HG02870 (cell line): ENCODE measurements at regions not wholly inside any gene's neighbourhood (a gene's known extent, or its start where the extent isn't known, plus 50 kb on each side); places are given as distances from the start of the nearest gene placed in this dataset.

Experiments used
- ATAC-seq: cut with Tn5 transposase; IDR thresholded peaks from one replicate; pipeline ENCODE4 v1.9.1; 2021; ENCODE audit warnings: mild to moderate bottlenecking, moderate library complexity; ENCODE audit not compliant: unreplicated experiment

DNA sequence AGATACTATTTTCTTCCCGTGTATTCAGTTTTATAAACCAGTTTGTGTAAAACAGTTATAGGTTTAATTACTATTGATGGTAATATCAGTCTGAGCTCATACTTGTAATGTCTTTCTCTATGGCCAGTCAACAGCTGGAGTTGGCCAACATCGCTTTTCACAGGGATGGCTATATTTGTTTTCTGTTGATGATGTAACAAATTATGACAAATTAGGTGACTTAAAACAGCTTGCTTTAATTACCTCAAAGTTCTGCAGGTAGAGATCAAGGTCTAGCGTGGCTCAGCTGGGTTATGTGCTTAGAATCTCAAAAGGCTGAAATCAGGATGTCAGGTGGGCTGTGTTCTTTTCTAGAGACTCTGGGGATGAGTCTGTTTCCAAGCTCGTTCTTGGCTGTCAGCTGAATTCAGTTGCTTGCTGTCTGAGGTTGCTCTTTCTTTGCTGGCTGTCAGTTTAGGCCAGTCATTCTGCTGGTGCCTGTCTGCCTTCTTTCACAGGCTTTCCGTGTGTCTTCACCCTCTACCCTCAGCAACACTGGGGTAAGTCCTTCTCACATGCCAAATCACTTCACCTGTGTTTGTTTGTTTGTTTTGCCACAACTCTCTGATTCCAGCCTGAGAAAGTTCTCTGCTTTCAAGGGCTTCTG is 370.2 kb upstream of the E2F7 start:
- ATAC-seq: no peak

GRCh38 chr12:77433799-77434198 is 368.4 kb upstream of the E2F7 start:
- ATAC-seq: no peak

GRCh38 chr12:77429426-77429825 is 364.1 kb upstream of the E2F7 start:
- no peak for ATAC-seq

DNA sequence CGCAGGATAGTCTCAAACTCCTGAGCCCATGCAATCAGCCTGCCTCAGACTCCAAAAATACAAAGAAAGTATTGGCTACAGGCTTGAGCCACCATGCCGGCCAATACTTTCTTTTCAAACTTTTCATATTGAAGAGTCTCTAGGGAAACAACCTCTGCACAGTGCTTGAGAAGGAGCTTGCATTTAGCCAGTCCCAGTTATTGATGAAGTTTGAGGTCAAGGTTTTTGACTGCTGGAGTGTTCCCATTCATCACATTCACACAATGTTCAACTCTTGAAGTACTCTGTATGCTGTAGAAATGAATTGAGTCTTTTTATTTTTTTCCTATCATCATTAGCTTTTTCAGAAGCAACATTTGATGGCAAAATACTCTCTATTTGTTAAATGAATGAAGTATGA is 355.8 kb upstream of the E2F7 start:
- no peak for ATAC-seq

DNA sequence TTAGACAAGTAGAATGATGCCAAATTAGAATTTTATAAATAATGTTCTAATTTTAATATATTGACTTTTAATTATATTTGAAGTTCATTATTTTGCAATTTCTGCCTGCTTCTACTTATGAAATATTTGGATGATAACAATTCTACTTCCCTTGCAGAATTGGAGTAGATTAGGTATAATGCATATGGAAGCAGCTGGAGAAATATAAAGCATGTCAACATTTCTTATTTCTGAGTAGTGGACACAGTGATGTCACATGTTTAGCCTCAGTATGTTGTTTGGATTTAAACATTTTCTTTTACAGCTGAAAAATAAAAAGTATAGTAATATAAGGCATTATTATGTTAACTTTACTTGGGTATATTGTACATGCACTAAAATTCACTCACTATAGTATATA is 344.2 kb upstream of the E2F7 start:
- no peak for ATAC-seq

DNA sequence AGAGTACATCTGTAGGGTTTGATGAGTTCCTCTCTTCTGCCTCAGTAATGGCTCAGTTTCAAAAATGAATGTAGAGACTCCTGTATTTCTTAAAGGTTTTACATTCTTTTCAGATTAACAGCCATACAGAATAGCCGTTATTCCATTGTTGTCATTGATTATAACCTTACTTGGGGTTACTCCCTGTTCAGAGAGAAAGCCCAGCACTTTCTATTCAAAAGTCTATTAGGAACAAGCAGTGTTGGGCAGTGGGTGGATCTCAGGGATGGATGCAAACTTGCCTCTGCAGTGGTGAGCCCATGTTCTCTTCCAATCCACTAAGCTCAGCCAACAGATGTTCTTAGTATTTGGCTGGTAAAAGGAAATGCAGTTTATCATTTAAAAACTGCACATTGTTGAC is 342.6 kb upstream of the E2F7 start:
- no peak for ATAC-seq

GRCh38 chr12:77406219-77406905 is 341.0 kb upstream of the E2F7 start:
- ATAC-seq: no peak

- no peak for ATAC-seq
Measured at GRCh38 chr12:77402716-77403115, 337.3 kb upstream of the E2F7 start.

DNA sequence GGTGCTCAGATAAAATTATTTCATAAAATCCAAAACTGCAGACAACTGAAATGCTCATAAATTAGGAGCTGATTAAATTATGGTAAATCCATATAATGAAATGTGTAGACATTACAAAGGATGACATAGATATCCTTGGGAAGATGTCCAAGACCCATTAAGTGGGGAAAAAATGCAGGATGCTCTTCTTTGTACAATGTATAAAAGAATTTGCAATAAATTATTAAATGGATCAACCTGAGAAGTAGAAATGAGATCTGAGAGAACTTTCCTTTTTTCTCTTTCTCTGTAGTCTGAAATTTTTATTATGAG is 336.4 kb upstream of the E2F7 start:
- no peak for ATAC-seq

DNA sequence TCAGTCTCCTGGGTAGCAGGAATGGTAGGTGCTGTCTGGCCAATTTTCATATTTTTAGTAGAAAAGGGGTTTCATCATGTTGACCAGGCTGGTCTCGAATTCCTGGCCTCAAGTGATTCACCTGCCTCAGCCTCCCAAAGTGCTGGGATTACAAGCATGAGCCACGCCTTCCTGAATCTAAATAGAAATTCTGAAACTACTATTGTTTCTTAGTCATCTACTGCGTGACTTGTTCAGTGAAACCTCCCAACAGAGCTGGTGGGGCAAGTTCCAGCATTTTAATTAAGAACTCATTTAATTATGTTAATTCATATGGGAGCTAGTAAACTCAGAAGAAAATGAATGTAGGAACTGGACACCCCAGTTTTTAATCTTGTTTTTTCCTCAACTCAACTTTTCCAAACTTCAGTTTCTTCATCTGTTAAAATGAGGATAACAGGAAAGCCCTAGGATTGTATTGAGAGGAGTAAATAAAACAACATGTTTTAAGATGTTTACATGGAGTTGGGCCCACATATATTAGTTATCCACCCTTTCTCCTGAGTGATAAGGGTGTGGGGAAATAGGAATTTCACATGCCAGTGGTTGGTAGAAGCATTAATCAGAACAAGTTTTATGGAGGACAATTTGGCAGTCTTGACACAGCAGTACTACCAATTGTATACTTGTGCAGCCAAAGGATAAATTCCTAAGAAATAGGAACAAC is 335.8 kb upstream of the E2F7 start:
- no peak for ATAC-seq

DNA sequence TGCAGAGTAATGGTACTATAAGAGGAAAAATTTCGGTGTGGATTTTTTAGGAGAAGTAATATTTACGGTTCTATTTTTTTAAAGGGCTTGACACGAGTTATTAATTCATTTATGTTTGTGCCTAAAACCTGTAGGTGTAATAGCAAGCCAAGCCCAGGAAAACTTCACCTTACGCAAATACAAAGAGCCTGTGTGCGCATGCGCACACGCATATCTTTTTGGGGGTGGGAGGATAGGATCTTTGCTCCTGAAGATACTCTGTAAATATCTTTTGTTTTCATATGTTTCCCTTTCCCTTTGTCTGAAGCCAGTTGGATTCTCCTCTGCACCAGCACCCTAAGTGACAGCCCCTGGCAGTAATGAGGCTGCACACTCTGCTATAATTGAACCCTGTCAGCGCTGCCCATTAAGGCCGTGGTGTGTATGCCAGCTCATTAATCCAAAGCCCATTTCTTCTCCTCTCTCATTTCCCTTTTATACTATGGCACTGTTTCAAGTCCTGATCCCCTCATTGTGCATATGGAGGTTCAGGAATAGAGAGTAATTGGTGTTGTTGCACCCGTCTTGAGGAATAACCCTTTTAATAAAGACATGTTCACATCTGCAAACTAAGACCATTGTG is 327.2 kb upstream of the E2F7 start:
- no peak for ATAC-seq

GRCh38 chr12:77388445-77389265 is 323.3 kb upstream of the E2F7 start:
- ATAC-seq: no peak

- ATAC-seq: no peak
Measured at GRCh38 chr12:77387671-77388070, 322.3 kb upstream of the E2F7 start.

DNA sequence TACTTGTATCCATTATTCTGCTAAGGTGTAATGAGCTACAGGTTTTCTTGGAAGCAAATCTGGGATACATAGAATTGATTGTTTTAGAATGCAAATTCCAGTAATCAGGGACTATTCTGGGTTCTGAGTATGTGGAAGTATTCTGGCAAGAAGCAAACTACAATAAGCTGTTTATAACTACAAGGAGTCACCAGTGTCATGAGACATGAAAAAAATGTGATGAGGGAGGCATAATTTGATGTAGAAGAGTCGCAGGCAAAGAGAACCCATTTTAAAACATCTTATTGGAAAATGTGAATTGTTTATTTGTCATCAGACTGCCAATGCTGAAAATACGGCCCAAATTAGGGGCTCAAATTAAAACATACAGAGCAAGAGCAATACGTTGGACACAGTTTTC is 321.8 kb upstream of the E2F7 start:
- ATAC-seq: no peak

DNA sequence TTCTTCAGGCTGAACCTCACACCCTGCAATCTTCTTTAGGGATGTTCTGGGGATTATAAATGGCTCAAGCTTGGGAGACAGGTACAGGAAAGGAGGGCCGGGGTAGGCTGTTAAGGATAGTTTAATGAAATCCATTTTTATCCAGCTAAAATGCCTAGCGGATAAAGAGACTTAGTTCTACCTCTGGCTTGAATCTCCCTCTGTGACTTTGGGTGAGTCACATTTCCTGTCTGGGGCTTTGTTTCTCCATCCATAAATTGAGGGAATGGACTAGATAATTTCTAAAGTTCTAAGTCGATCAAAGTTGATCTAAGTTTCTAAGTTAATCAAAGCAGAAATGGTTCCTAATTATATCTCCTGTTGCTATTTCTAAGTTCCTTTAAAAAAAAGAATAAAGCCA is 319.6 kb upstream of the E2F7 start:
- no peak for ATAC-seq

DNA sequence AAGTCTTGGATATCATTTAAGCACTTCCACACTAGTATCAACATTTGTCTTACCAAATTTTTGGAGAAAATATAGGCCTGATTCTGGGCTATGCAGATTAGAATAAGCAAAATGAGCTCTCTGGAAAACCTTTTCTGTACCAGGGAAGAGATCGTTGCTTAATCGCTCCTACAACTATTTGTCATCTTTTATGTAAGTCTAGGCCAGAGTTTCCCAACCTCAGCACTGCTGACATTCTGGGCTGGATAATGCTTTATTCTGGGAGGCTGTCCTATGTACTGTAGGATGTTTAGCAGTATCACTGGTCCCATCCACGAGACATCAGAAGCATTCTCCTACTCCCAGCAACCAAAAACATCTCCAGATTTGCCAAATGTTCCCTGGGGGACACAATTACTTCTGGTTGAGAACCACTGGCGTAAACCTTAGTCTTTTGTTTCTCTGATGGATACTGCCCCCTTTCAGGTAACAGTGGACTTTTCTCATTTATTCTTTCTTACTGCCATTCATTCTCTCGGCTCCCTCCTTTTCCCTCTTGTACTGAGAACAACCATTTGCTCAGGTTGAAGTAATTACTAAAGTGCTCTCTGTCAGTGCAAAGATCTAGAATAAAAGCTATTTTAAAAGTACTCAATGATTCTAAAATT is 316.9 kb upstream of the E2F7 start:
- ATAC-seq: no peak

DNA sequence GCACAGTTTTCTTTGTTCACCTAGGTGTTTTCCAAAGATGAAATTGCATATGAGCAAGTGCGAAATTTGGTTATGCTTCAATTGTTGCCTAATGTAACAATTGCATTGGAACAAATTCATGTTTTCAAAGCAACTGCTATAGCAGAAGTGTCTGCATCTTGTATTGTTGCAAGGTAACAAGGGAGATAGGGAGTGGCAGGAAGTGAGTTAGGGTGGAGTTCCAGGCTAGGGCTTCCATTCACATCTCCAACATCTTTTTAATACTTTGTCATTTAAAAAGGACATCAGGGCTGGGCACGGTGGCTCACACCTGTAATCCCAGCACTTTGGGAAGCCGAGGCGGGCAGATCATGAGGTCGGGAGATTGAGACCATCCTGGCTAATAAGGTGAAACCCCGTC is 312.3 kb upstream of the E2F7 start:
- ATAC-seq: no peak

GRCh38 chr12:77377116-77377515 is 311.7 kb upstream of the E2F7 start:
- ATAC-seq: no peak

DNA sequence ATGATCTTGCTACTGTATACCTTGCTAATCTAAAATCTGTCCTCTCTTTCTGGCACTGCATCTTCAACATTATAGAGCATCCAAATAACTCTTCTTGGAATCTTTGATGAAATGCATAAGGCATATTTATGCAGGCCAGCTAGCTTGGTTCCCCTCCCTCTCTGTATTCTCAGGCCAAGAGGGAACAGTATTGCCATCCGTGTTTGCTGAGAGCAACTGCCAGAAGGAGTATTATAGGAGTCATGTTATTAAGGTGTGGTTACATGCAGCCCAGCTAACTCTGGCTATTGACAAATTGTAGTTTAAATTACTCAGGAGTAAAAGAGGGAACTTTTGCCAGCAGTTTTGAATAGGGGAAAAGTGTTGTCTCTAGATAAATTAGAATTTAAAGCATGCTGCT is 309.3 kb upstream of the E2F7 start:
- no peak for ATAC-seq

DNA sequence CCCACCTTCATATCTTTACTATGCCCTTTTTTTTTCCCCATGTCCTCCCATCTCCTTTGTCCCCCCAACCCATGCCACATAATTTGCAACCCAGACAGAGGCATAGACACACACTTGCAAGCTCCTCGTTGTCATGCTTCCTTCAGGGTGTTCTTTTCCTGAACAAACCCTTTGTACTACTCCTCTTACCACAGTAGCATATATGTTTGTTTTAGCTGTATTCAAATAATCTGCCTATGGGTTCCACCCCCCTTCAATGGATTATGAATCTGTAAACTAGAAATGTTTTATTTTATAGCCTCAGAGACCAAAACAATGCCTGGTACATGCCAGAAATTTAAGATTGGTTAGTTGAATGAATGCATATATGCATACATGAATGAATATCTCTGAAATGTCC is 307.1 kb upstream of the E2F7 start:
- no peak for ATAC-seq

- no peak for ATAC-seq
Measured at GRCh38 chr12:77372026-77372425, 306.7 kb upstream of the E2F7 start.
